ENCODE measurements at regions not wholly inside any gene's neighbourhood (a gene's known extent, or its start where the extent isn't known, plus 50 kb on each side); places are given as distances from the start of the nearest gene placed in this dataset.

DNA sequence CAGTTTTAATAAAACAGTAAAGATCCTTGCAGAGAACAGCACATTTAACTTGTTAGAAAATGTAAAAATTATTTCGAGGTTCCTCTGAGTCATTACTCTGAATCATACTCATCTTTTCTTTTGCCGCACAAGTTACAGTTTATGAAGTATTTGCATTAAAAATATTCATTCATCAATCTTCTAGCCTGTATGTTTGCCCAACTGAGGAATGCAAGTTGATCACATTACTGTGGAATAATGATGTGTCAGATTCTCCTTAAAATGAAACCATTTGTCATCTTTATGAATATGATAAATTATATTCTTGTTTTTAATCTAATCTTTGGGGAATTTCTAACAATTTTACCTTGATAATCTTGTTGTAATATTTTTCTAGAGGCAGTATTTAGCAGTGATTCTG, 340.4 kb upstream of the OPRM1 start:
- H3K27ac Mint-ChIP-seq (ENCODE audit: unreplicated experiment): no peak overlapping the region
- Histone ChIP-seq H3K27me3 (ENCODE audit: insufficient read depth, low read length) (no peaks in the 10 kb centered on the region), H3K4me2 (ENCODE audit: low read length) (no peak overlapping the region), H2AFZ (ENCODE audit: low read depth, low read length) (no peak overlapping the region), H4K20me1 (ENCODE audit: insufficient read depth, low read length) (no peaks in the 10 kb centered on the region), H3K36me3 (ENCODE audit: insufficient read depth, low read length) (no peaks in the 10 kb centered on the region), H3K9me3 (ENCODE audit: insufficient read depth, low read depth, low read length) (peaks cover 2% of the 10 kb centered on the region), H3K4me3 (ENCODE audit: insufficient read depth, low read depth, low read length) (no peak overlapping the region), H3K9ac (ENCODE audit: low read length) (no peak overlapping the region), H3K4me1 (ENCODE audit: insufficient read depth, low read length) (no peaks in the 10 kb centered on the region), H3K27ac (ENCODE audit: low read depth, low read length) (no peak overlapping the region), H3K79me2 (ENCODE audit: insufficient read depth, low read length) (no peaks in the 10 kb centered on the region)
- no peak for FAIRE-seq
- H3K36me3 Mint-ChIP-seq (ENCODE audit: low read depth, unreplicated experiment): no peaks in the 10 kb centered on the region
- peaks cover 1% of the 10 kb centered on the region for H3K9me3 Mint-ChIP-seq (ENCODE audit: unreplicated experiment)
- no peak for TF ChIP-seq EZH2 (IDR thresholded peaks at IDR 0.05; ENCODE audit: insufficient read depth, low read length)
- no peak overlapping the region for H3K4me3 Mint-ChIP-seq (ENCODE audit: unreplicated experiment)
- DNase-seq (ENCODE audit: low read depth): no peak
- H3K27me3 Mint-ChIP-seq (ENCODE audit: low read depth, unreplicated experiment): no peaks in the 10 kb centered on the region
- peaks cover 4% of the 10 kb centered on the region for H3K4me1 Mint-ChIP-seq (ENCODE audit: low read depth, unreplicated experiment)

- TF ChIP-seq, protein P1, sequence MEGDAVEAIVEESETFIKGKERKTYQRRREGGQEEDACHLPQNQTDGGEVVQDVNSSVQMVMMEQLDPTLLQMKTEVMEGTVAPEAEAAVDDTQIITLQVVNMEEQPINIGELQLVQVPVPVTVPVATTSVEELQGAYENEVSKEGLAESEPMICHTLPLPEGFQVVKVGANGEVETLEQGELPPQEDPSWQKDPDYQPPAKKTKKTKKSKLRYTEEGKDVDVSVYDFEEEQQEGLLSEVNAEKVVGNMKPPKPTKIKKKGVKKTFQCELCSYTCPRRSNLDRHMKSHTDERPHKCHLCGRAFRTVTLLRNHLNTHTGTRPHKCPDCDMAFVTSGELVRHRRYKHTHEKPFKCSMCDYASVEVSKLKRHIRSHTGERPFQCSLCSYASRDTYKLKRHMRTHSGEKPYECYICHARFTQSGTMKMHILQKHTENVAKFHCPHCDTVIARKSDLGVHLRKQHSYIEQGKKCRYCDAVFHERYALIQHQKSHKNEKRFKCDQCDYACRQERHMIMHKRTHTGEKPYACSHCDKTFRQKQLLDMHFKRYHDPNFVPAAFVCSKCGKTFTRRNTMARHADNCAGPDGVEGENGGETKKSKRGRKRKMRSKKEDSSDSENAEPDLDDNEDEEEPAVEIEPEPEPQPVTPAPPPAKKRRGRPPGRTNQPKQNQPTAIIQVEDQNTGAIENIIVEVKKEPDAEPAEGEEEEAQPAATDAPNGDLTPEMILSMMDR (IDR thresholded peaks at IDR 0.05; ENCODE audit: insufficient read depth, low read depth, low read length): no peak
- no peak for TF ChIP-seq EZH2 (IDR thresholded peaks at IDR 0.05; ENCODE audit: insufficient read depth, low read length)
- no peaks in the 10 kb centered on the region for H3K27me3 Mint-ChIP-seq (ENCODE audit: low read depth, unreplicated experiment)
- H3K9me3 Mint-ChIP-seq (ENCODE audit: unreplicated experiment): peaks cover 2% of the 10 kb centered on the region
- no peak overlapping the region for H3K4me2 ChIP-seq (ENCODE audit: low read length)
- H3K9me3 ChIP-seq (ENCODE audit: insufficient read depth, low read depth, low read length): peaks cover 2% of the 10 kb centered on the region
- no peak overlapping the region for H2AFZ ChIP-seq (ENCODE audit: low read depth, low read length)
- no peak overlapping the region for H3K27ac ChIP-seq (ENCODE audit: low read depth, low read length)
- no peak overlapping the region for H3K27ac Mint-ChIP-seq (ENCODE audit: unreplicated experiment)
- no peak for DNase-seq (ENCODE audit: low read depth)
- no peaks in the 10 kb centered on the region for H4K20me1 ChIP-seq (ENCODE audit: insufficient read depth, low read length)
- no peak overlapping the region for H3K4me3 Mint-ChIP-seq (ENCODE audit: unreplicated experiment)
- no peaks in the 10 kb centered on the region for H3K27me3 ChIP-seq (ENCODE audit: insufficient read depth, low read length)
- no peaks in the 10 kb centered on the region for H3K36me3 ChIP-seq (ENCODE audit: insufficient read depth, low read length)
- no peak for FAIRE-seq
- no peak overlapping the region for H3K9ac ChIP-seq (ENCODE audit: low read length)
- H3K4me3 ChIP-seq (ENCODE audit: insufficient read depth, low read depth, low read length): no peak overlapping the region
- H3K4me1 ChIP-seq (ENCODE audit: insufficient read depth, low read length): no peaks in the 10 kb centered on the region
- H3K79me2 ChIP-seq (ENCODE audit: insufficient read depth, low read length): no peaks in the 10 kb centered on the region
- H3K4me1 Mint-ChIP-seq (ENCODE audit: low read depth, unreplicated experiment): peaks cover 4% of the 10 kb centered on the region
- no peaks in the 10 kb centered on the region for H3K36me3 Mint-ChIP-seq (ENCODE audit: low read depth, unreplicated experiment)
Observed at GRCh38 chr6:153698001-153698400, 341.0 kb upstream of the OPRM1 start.

- Histone ChIP-seq H3K27ac (ENCODE audit: low read depth, low read length) (no peak overlapping the region), H3K9me3 (ENCODE audit: insufficient read depth, low read depth, low read length) (no peaks in the 10 kb centered on the region), H4K20me1 (ENCODE audit: insufficient read depth, low read length) (no peaks in the 10 kb centered on the region), H3K4me2 (ENCODE audit: low read length) (no peak overlapping the region), H3K79me2 (ENCODE audit: insufficient read depth, low read length) (no peaks in the 10 kb centered on the region), H2AFZ (ENCODE audit: low read depth, low read length) (no peak overlapping the region), H3K9ac (ENCODE audit: low read length) (no peak overlapping the region), H3K4me1 (ENCODE audit: insufficient read depth, low read length) (no peaks in the 10 kb centered on the region), H3K36me3 (ENCODE audit: insufficient read depth, low read length) (no peaks in the 10 kb centered on the region), H3K4me3 (ENCODE audit: insufficient read depth, low read depth, low read length) (no peak overlapping the region), H3K27me3 (ENCODE audit: insufficient read depth, low read length) (no peaks in the 10 kb centered on the region)
- no peak overlapping the region for H3K27ac Mint-ChIP-seq (ENCODE audit: unreplicated experiment)
- H3K9me3 Mint-ChIP-seq (ENCODE audit: unreplicated experiment): no peaks in the 10 kb centered on the region
- DNase-seq (ENCODE audit: low read depth) (no peak), FAIRE-seq (no peak)
- TF ChIP-seq EZH2 (IDR thresholded peaks at IDR 0.05; ENCODE audit: insufficient read depth, low read length): no peak
- TF ChIP-seq, protein P1 (IDR thresholded peaks at IDR 0.05; ENCODE audit: insufficient read depth, low read depth, low read length): no peak
- H3K27me3 Mint-ChIP-seq (ENCODE audit: low read depth, unreplicated experiment): no peaks in the 10 kb centered on the region
- H3K36me3 Mint-ChIP-seq (ENCODE audit: low read depth, unreplicated experiment): no peaks in the 10 kb centered on the region
- no peak overlapping the region for H3K4me3 Mint-ChIP-seq (ENCODE audit: unreplicated experiment)
- peaks cover 2% of the 10 kb centered on the region for H3K4me1 Mint-ChIP-seq (ENCODE audit: low read depth, unreplicated experiment)
Observed at GRCh38 chr6:153677522-153677921, 361.5 kb upstream of the OPRM1 start.
